Hepatocyte (in vitro differentiated cells): ENCODE measurements at regions not wholly inside any gene's neighbourhood (a gene's known extent, or its start where the extent isn't known, plus 50 kb on each side); places are given as distances from the start of the nearest gene placed in this dataset.

Experiments used
- DNase-seq: peaks from one replicate; pipeline ENCODE4 v3.0.0-alpha.2; 2016; ENCODE audit warnings: low spot score
- H2AFZ ChIP-seq: fragments of 200-600 bp; sonication (generic); 2 replicates; pipeline ENCODE4 v1.6.0; 2016; ENCODE audit warnings: antibody characterized with exemption, mild to moderate bottlenecking
- H3K27ac ChIP-seq: fragments of 200-600 bp; sonication (generic); 2 replicates; pipeline ENCODE4 v1.5.1; 2016; ENCODE audit warnings: mild to moderate bottlenecking
- H3K27me3 ChIP-seq: fragments of 200-600 bp; sonication (generic); 2 replicates; pipeline ENCODE4 v1.6.1; 2016
- H3K36me3 ChIP-seq: fragments of 200-600 bp; sonication (generic); replicated peaks from 2 replicates; pipeline ENCODE4 v1.5.1; 2016; ENCODE audit warnings: low read depth; ENCODE audit not compliant: insufficient read depth
- H3K4me1 ChIP-seq: fragments of 200-600 bp; sonication (generic); 2 replicates; pipeline ENCODE4 v1.5.1; 2016; ENCODE audit warnings: mild to moderate bottlenecking, moderate library complexity; ENCODE audit not compliant: insufficient read depth
- H3K4me2 ChIP-seq: fragments of 200-600 bp; sonication (generic); 2 replicates; pipeline ENCODE4 v1.6.0; 2016
- H3K4me3 ChIP-seq: fragments of 200-600 bp; sonication (generic); 2 replicates; pipeline ENCODE4 v1.5.1; 2016; ENCODE audit warnings: mild to moderate bottlenecking
- H3K79me2 ChIP-seq: fragments of 200-600 bp; sonication (generic); 2 replicates; pipeline ENCODE4 v1.6.0; 2017; ENCODE audit warnings: mild to moderate bottlenecking
- H3K9me2 ChIP-seq: fragments of 200-600 bp; sonication (generic); replicated peaks from 2 replicates; pipeline ENCODE4 v1.6.0; 2017; ENCODE audit warnings: mild to moderate bottlenecking; ENCODE audit not compliant: insufficient read depth
- H3K9me3 ChIP-seq: fragments of 200-600 bp; sonication (generic); 2 replicates; pipeline ENCODE4 v1.5.1; 2016; ENCODE audit warnings: low read depth, mild to moderate bottlenecking
- H4K20me1 ChIP-seq: fragments of 200-600 bp; sonication (generic); 2 replicates; pipeline ENCODE4 v1.6.0; 2016; ENCODE audit warnings: mild to moderate bottlenecking; ENCODE audit not compliant: insufficient read depth, poor library complexity, severe bottlenecking
- CTCF ChIP-seq: fragments of 200-600 bp; sonication (generic); IDR thresholded peaks from 2 replicates; pipeline ENCODE4 v1.5.1; 2016; ENCODE audit warnings: antibody characterized with exemption, mild to moderate bottlenecking; ENCODE audit not compliant: poor library complexity
- EZH2 ChIP-seq: fragments of 200-600 bp; sonication (generic); IDR thresholded peaks from 2 replicates; pipeline ENCODE4 v1.6.1; 2016; ENCODE audit warnings: antibody characterized with exemption, mild to moderate bottlenecking, borderline replicate concordance
- EZH2phosphoT487 ChIP-seq: fragments of 200-600 bp; sonication (generic); IDR thresholded peaks from one replicate; pipeline ENCODE4 v1.6.1; 2018; ENCODE audit warnings: antibody characterized with exemption, mild to moderate bottlenecking, low read depth, moderate library complexity; ENCODE audit not compliant: unreplicated experiment, severe bottlenecking
- WGBS: methylation state at CpG from one replicate; pipeline ENCODE4 v1.1.6; 2016; ENCODE audit warnings: low lambda C conversion rate; ENCODE audit errors: missing lambda C conversion rate; 5-methylcytosine and 5-hydroxymethylcytosine counted together

- H3K9me2 ChIP-seq, result no peaks in the 10 kb centered on the region
- H3K4me1 ChIP-seq, result no peaks in the 10 kb centered on the region
- no peak for DNase-seq
- no peak overlapping the region for H3K4me2 ChIP-seq
- H3K27ac ChIP-seq, result no peak overlapping the region
- no peaks in the 10 kb centered on the region for H3K9me3 ChIP-seq
- no peaks in the 10 kb centered on the region for H4K20me1 ChIP-seq
- H3K79me2 ChIP-seq, result no peaks in the 10 kb centered on the region
- no peak overlapping the region for H3K4me3 ChIP-seq
- no peak overlapping the region for H2AFZ ChIP-seq
- H3K27me3 ChIP-seq, result no peaks in the 10 kb centered on the region
- WGBS, result 32% methylated on average over 1 of the region's 1 CpG
- TF ChIP-seq EZH2phosphoT487, result no peak
- no peak for TF ChIP-seq EZH2
- no peak for TF ChIP-seq CTCF
- no peaks in the 10 kb centered on the region for H3K36me3 ChIP-seq
These were observed 267.2 kb downstream of the RAB38 start for GRCh38 chr11:87908086-87908485.

GRCh38 chr11:87903345-87903744 is 271.9 kb downstream of the RAB38 start:
- no peaks in the 10 kb centered on the region for H3K27me3 ChIP-seq
- no peak for DNase-seq
- no peaks in the 10 kb centered on the region for H3K9me2 ChIP-seq
- WGBS, result 82% methylated on average over 3 of the region's 3 CpGs
- no peaks in the 10 kb centered on the region for H3K9me3 ChIP-seq
- TF ChIP-seq EZH2 (no peak), EZH2phosphoT487 (no peak), CTCF (no peak)
- peaks cover under 1% of the 10 kb centered on the region for H3K4me1 ChIP-seq
- H3K4me2 ChIP-seq, result no peak overlapping the region
- H4K20me1 ChIP-seq, result no peaks in the 10 kb centered on the region
- no peaks in the 10 kb centered on the region for H3K79me2 ChIP-seq
- H2AFZ ChIP-seq, result no peak overlapping the region
- no peak overlapping the region for H3K27ac ChIP-seq
- H3K4me3 ChIP-seq, result no peak overlapping the region
- H3K36me3 ChIP-seq, result no peaks in the 10 kb centered on the region

GRCh38 chr11:87901341-87901740 is 273.9 kb downstream of the RAB38 start:
- Histone ChIP-seq H3K9me2 (no peaks in the 10 kb centered on the region), H3K9me3 (no peaks in the 10 kb centered on the region)

More at GRCh38 chr11:87901341-87901740, 273.9 kb downstream of the RAB38 start:
- Histone ChIP-seq H3K79me2 (no peaks in the 10 kb centered on the region), H2AFZ (no peak overlapping the region), H3K4me3 (no peak overlapping the region), H3K36me3 (no peaks in the 10 kb centered on the region), H4K20me1 (no peaks in the 10 kb centered on the region), H3K27ac (no peak overlapping the region), H3K4me2 (no peak overlapping the region), H3K27me3 (no peaks in the 10 kb centered on the region), H3K4me1 (peaks cover 13% of the 10 kb centered on the region)
- TF ChIP-seq EZH2phosphoT487, result no peak
- TF ChIP-seq CTCF, result no peak
- no peak for TF ChIP-seq EZH2
- 19% methylated on average over 3 of the region's 3 CpGs for WGBS
- no peak for DNase-seq
